ENCODE measurements at regions not wholly inside any gene's neighbourhood (a gene's known extent, or its start where the extent isn't known, plus 50 kb on each side); places are given as distances from the start of the nearest gene placed in this dataset.

DNA sequence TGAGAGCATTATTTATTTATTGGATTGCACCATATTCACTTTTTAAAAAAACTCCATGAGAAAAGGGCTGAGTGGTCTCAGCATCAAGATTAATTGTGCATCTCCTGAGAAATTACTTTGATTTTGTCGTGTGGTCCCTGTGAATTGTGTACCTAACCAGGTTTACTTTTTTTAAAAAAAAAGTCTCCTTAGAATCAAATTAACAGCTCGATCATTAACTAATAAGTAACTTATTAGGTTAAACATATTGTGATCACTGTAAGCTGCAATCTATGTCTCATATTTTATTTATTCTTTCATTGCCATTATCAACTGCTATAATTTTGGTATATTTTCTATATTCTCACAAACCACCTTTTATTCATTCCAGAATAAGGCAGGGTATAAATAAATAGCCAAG, 318.2 kb downstream of the ADCYAP1 start:
- H2AFZ ChIP-seq (ENCODE audit: low read depth, low read length), result no peak overlapping the region
- no peak overlapping the region for H3K4me3 ChIP-seq (ENCODE audit: insufficient read depth in 1 of 2, low read depth in 1 of 2, low read length in 2 of 2)
- no peak overlapping the region for H2AK5ac ChIP-seq (ENCODE audit: low read length, severe bottlenecking)
- no peak overlapping the region for H4K8ac ChIP-seq (ENCODE audit: low read length)
- no peak overlapping the region for H2BK120ac ChIP-seq (ENCODE audit: low read depth, low read length)
- H3K36me3 ChIP-seq (ENCODE audit: control insufficient read depth in 1 of 2, insufficient read depth in 2 of 2, low read depth in 1 of 2, low read length in 2 of 2), result no peaks in the 10 kb centered on the region
- H3K4me1 ChIP-seq (ENCODE audit: control insufficient read depth, insufficient read depth, low read depth, low read length), result no peaks in the 10 kb centered on the region
- H2BK5ac ChIP-seq (ENCODE audit: low read depth, low read length, poor library complexity, severe bottlenecking), result no peak overlapping the region
- H3K9me3 ChIP-seq (ENCODE audit: control insufficient read depth, low read length), result no peaks in the 10 kb centered on the region
- H3K4ac ChIP-seq (ENCODE audit: low read depth in 1 of 2, low read length in 2 of 2), result no peak overlapping the region
- no peak overlapping the region for H3K18ac ChIP-seq (ENCODE audit: low read depth in 1 of 2, low read length in 2 of 2)
- H2BK12ac ChIP-seq (ENCODE audit: low read length in 2 of 2), result no peak overlapping the region
- H3K14ac ChIP-seq (ENCODE audit: low read length in 2 of 2), result no peak overlapping the region
- H3K23ac ChIP-seq (ENCODE audit: low read length in 2 of 2), result no peak overlapping the region
- H3K27me3 ChIP-seq (ENCODE audit: control insufficient read depth in 1 of 2, insufficient read depth in 1 of 2, low read length in 2 of 2), result no peaks in the 10 kb centered on the region
- H3K27ac ChIP-seq (ENCODE audit: low read length, poor library complexity, severe bottlenecking), result no peak overlapping the region
- H2BK15ac ChIP-seq (ENCODE audit: low read depth, poor library complexity, severe bottlenecking), result no peak overlapping the region
- H4K91ac ChIP-seq (ENCODE audit: low read length), result no peak overlapping the region
- H3K4me2 ChIP-seq (ENCODE audit: low read length, poor library complexity, severe bottlenecking), result no peak overlapping the region
- H3K9ac ChIP-seq (ENCODE audit: low read length), result no peak overlapping the region
- DNase-seq, result no peak
- no peaks in the 10 kb centered on the region for H3K79me1 ChIP-seq (replicated peaks; ENCODE audit: low read length, poor library complexity, severe bottlenecking)
- no CpG with 5 or more reads among the region's 2 CpGs for WGBS

DNA sequence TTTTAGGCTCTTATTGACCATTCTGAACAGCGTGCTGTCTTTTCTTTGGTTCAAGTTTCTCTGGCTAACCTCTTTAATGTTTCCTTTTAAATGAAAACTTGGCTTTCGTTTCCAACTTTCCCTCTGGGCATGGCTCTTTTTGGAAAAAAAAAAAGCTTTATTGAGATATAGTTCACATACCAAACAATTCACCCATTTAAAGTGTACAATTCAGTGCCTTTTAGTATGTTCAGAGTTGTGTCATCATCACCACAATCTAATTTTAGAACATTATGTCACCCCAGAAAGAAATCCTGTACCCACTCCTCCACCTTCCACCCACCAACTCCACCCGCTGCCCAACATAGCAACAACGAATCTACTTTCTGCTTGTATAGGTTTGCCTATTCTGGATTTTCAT, 322.4 kb downstream of the ADCYAP1 start:
- H3K79me1 ChIP-seq (replicated peaks; ENCODE audit: low read length, poor library complexity, severe bottlenecking), result no peaks in the 10 kb centered on the region
- H2AK5ac ChIP-seq (ENCODE audit: low read length, severe bottlenecking), result no peak overlapping the region
- H3K27ac ChIP-seq (ENCODE audit: low read length, poor library complexity, severe bottlenecking), result no peak overlapping the region
- H3K9ac ChIP-seq (ENCODE audit: low read length), result no peak overlapping the region
- DNase-seq, result no peak
- no peak overlapping the region for H4K91ac ChIP-seq (ENCODE audit: low read length)
- no peaks in the 10 kb centered on the region for H3K36me3 ChIP-seq (ENCODE audit: control insufficient read depth in 1 of 2, insufficient read depth in 2 of 2, low read depth in 1 of 2, low read length in 2 of 2)
- no peak overlapping the region for H3K23ac ChIP-seq (ENCODE audit: low read length in 2 of 2)
- no peak overlapping the region for H2BK120ac ChIP-seq (ENCODE audit: low read depth, low read length)
- no peak overlapping the region for H3K18ac ChIP-seq (ENCODE audit: low read depth in 1 of 2, low read length in 2 of 2)
- no peak overlapping the region for H2BK12ac ChIP-seq (ENCODE audit: low read length in 2 of 2)
- no peak overlapping the region for H4K8ac ChIP-seq (ENCODE audit: low read length)
- H3K4me2 ChIP-seq (ENCODE audit: low read length, poor library complexity, severe bottlenecking), result no peak overlapping the region
- H3K4ac ChIP-seq (ENCODE audit: low read depth in 1 of 2, low read length in 2 of 2), result no peak overlapping the region
- H2AFZ ChIP-seq (ENCODE audit: low read depth, low read length), result no peak overlapping the region
- 75% methylated on average over 3 of the region's 4 CpGs for WGBS
- no peaks in the 10 kb centered on the region for H3K4me1 ChIP-seq (ENCODE audit: control insufficient read depth, insufficient read depth, low read depth, low read length)
- H3K27me3 ChIP-seq (ENCODE audit: control insufficient read depth in 1 of 2, insufficient read depth in 1 of 2, low read length in 2 of 2), result no peaks in the 10 kb centered on the region
- H2BK5ac ChIP-seq (ENCODE audit: low read depth, low read length, poor library complexity, severe bottlenecking), result no peak overlapping the region
- peaks cover 10% of the 10 kb centered on the region for H3K9me3 ChIP-seq (ENCODE audit: control insufficient read depth, low read length)
- no peak overlapping the region for H3K14ac ChIP-seq (ENCODE audit: low read length in 2 of 2)
- H3K4me3 ChIP-seq (ENCODE audit: insufficient read depth in 1 of 2, low read depth in 1 of 2, low read length in 2 of 2), result no peak overlapping the region
- no peak overlapping the region for H2BK15ac ChIP-seq (ENCODE audit: low read depth, poor library complexity, severe bottlenecking)

DNA sequence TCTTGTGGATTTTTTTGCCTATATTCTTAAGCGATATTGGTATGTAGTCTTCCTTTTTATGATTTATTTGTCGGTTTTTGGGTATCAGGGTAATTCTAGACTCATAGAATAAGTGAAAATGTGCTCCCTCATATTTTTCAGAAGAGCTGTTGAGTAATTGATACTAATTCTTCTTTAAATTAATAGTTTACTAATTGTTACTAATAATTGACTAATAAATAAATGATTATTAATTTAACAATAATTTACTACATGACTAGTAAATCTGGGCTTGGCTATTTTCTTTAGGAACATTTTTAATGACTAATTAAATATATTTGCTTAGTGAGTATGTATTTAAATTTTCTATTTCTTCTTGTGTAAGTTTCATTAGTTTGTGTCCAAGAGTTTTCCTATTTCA, 325.0 kb downstream of the ADCYAP1 start:
- no peaks in the 10 kb centered on the region for H3K36me3 ChIP-seq (ENCODE audit: control insufficient read depth in 1 of 2, insufficient read depth in 2 of 2, low read depth in 1 of 2, low read length in 2 of 2)
- DNase-seq, result no peak
- no peak overlapping the region for H4K91ac ChIP-seq (ENCODE audit: low read length)
- H3K27ac ChIP-seq (ENCODE audit: low read length, poor library complexity, severe bottlenecking), result no peak overlapping the region
- H2BK12ac ChIP-seq (ENCODE audit: low read length in 2 of 2), result no peak overlapping the region
- H3K27me3 ChIP-seq (ENCODE audit: control insufficient read depth in 1 of 2, insufficient read depth in 1 of 2, low read length in 2 of 2), result no peaks in the 10 kb centered on the region
- H3K79me1 ChIP-seq (replicated peaks; ENCODE audit: low read length, poor library complexity, severe bottlenecking), result no peaks in the 10 kb centered on the region
- H3K4me1 ChIP-seq (ENCODE audit: control insufficient read depth, insufficient read depth, low read depth, low read length), result no peaks in the 10 kb centered on the region
- WGBS, result 79% methylated on average over 2 of the region's 2 CpGs
- no peak overlapping the region for H3K18ac ChIP-seq (ENCODE audit: low read depth in 1 of 2, low read length in 2 of 2)
- H2BK120ac ChIP-seq (ENCODE audit: low read depth, low read length), result no peak overlapping the region
- no peak overlapping the region for H3K14ac ChIP-seq (ENCODE audit: low read length in 2 of 2)
- no peak overlapping the region for H2BK5ac ChIP-seq (ENCODE audit: low read depth, low read length, poor library complexity, severe bottlenecking)
- no peak overlapping the region for H4K8ac ChIP-seq (ENCODE audit: low read length)
- no peak overlapping the region for H3K4me2 ChIP-seq (ENCODE audit: low read length, poor library complexity, severe bottlenecking)
- no peak overlapping the region for H3K4ac ChIP-seq (ENCODE audit: low read depth in 1 of 2, low read length in 2 of 2)
- H2AFZ ChIP-seq (ENCODE audit: low read depth, low read length), result no peak overlapping the region
- no peak overlapping the region for H3K23ac ChIP-seq (ENCODE audit: low read length in 2 of 2)
- H3K9me3 ChIP-seq (ENCODE audit: control insufficient read depth, low read length), result peaks cover 34% of the 10 kb centered on the region
- H3K9ac ChIP-seq (ENCODE audit: low read length), result no peak overlapping the region
- H2BK15ac ChIP-seq (ENCODE audit: low read depth, poor library complexity, severe bottlenecking), result no peak overlapping the region
- H3K4me3 ChIP-seq (ENCODE audit: insufficient read depth in 1 of 2, low read depth in 1 of 2, low read length in 2 of 2), result no peak overlapping the region
- H2AK5ac ChIP-seq (ENCODE audit: low read length, severe bottlenecking), result no peak overlapping the region

DNA sequence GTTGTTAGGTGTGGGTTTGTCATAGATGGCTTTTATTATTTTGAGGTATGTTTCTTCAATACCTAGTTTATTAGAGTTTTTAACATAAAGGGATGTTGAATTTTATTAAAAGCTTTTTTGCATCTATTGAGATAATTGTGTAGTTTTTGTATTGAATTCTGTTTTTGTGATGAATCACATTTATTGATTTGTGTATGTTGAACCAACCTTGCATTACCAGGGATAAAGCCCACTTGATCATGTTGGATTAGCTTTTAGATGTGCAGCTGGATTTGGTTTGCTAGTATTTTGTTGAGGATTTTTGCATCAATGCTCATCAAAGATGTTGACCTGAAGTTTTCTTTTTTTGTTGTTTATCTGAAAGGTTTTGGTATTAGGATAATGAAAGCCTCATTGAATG, 328.2 kb downstream of the ADCYAP1 start:
- no peak overlapping the region for H3K18ac ChIP-seq (ENCODE audit: low read depth in 1 of 2, low read length in 2 of 2)
- no peak overlapping the region for H2AK5ac ChIP-seq (ENCODE audit: low read length, severe bottlenecking)
- H4K8ac ChIP-seq (ENCODE audit: low read length), result no peak overlapping the region
- DNase-seq, result no peak
- H3K27ac ChIP-seq (ENCODE audit: low read length, poor library complexity, severe bottlenecking), result no peak overlapping the region
- no peak overlapping the region for H2BK12ac ChIP-seq (ENCODE audit: low read length in 2 of 2)
- no peaks in the 10 kb centered on the region for H3K4me1 ChIP-seq (ENCODE audit: control insufficient read depth, insufficient read depth, low read depth, low read length)
- no peak overlapping the region for H2BK120ac ChIP-seq (ENCODE audit: low read depth, low read length)
- no peak overlapping the region for H3K4me2 ChIP-seq (ENCODE audit: low read length, poor library complexity, severe bottlenecking)
- no peak overlapping the region for H3K4me3 ChIP-seq (ENCODE audit: insufficient read depth in 1 of 2, low read depth in 1 of 2, low read length in 2 of 2)
- no peak overlapping the region for H3K14ac ChIP-seq (ENCODE audit: low read length in 2 of 2)
- H3K9me3 ChIP-seq (ENCODE audit: control insufficient read depth, low read length), result peaks cover 57% of the 10 kb centered on the region
- H2AFZ ChIP-seq (ENCODE audit: low read depth, low read length), result no peak overlapping the region
- H3K79me1 ChIP-seq (replicated peaks; ENCODE audit: low read length, poor library complexity, severe bottlenecking), result no peaks in the 10 kb centered on the region
- no peak overlapping the region for H2BK5ac ChIP-seq (ENCODE audit: low read depth, low read length, poor library complexity, severe bottlenecking)
- H2BK15ac ChIP-seq (ENCODE audit: low read depth, poor library complexity, severe bottlenecking), result no peak overlapping the region
- no peak overlapping the region for H4K91ac ChIP-seq (ENCODE audit: low read length)
- H3K27me3 ChIP-seq (ENCODE audit: control insufficient read depth in 1 of 2, insufficient read depth in 1 of 2, low read length in 2 of 2), result no peaks in the 10 kb centered on the region
- H3K36me3 ChIP-seq (ENCODE audit: control insufficient read depth in 1 of 2, insufficient read depth in 2 of 2, low read depth in 1 of 2, low read length in 2 of 2), result no peaks in the 10 kb centered on the region
- no peak overlapping the region for H3K23ac ChIP-seq (ENCODE audit: low read length in 2 of 2)
- H3K9ac ChIP-seq (ENCODE audit: low read length), result no peak overlapping the region
- H3K4ac ChIP-seq (ENCODE audit: low read depth in 1 of 2, low read length in 2 of 2), result no peak overlapping the region
